ENCODE measurements at regions not wholly inside any gene's neighbourhood (a gene's known extent, or its start where the extent isn't known, plus 50 kb on each side); places are given as distances from the start of the nearest gene placed in this dataset.

GRCh38 chr7:85462671-85463070 is 275.8 kb upstream of the SEMA3D start:
- CTCF ChIA-PET (ENCODE audit: low intra/inter-chr PET ratio): no interaction called here
- POLR2A ChIA-PET: no interaction called here
- H3K9me1 ChIP-seq (ENCODE audit: control insufficient read depth, insufficient read depth, low read length): no peaks in the 10 kb centered on the region
- H3K27me3 ChIP-seq (ENCODE audit: control insufficient read depth in 2 of 2, insufficient read depth in 2 of 2, low read length in 2 of 2): no peaks in the 10 kb centered on the region
- no peak overlapping the region for H3K27ac ChIP-seq (ENCODE audit: extremely low read depth, low read depth, low read length)
- no TSS peak for BruUV-seq (replicated peaks)
- H2AFZ ChIP-seq (ENCODE audit: low read depth, low read length): no peak overlapping the region
- intact Hi-C loops (cut with micrococcal nuclease): no loop called here
- no peaks in the 10 kb centered on the region for H3K9me3 ChIP-seq (replicated peaks; ENCODE audit: control insufficient read depth, insufficient read depth, low read depth, low read length)
- no peak overlapping the region for H3K4me2 ChIP-seq (ENCODE audit: insufficient read depth, low read length)
- DNase-seq (ENCODE audit: extremely low read depth in 1 of 4, low spot score in 3 of 4) (no peak), FAIRE-seq (no peak), ATAC-seq (no peak)
- WGBS (ENCODE audit: insufficient coverage, low coverage, missing lambda C conversion rate): under 1% methylated on average over 6 of the region's 6 CpGs
- H3K36me3 ChIP-seq (ENCODE audit: control insufficient read depth, insufficient read depth, low read length): no peaks in the 10 kb centered on the region
- no peaks in the 10 kb centered on the region for H3K79me2 ChIP-seq (ENCODE audit: control insufficient read depth, insufficient read depth, low read length)
- H3K9ac ChIP-seq (ENCODE audit: insufficient read depth in 1 of 2, low read depth in 2 of 2, low read length in 2 of 2): no peak overlapping the region
- in situ Hi-C loops (cut with MboI): no loop called here
- TF ChIP-seq ZNF311 (CRISPR knock-in tag; IDR thresholded peaks at IDR 0.05) (no peak), ZNF324 (CRISPR knock-in tag; IDR thresholded peaks at IDR 0.05) (no peak), RREB1 (CRISPR knock-in tag; IDR thresholded peaks at IDR 0.05) (no peak), ZBTB34 (CRISPR knock-in tag; IDR thresholded peaks at IDR 0.05) (no peak), FOXA3 (CRISPR knock-in tag; conservative IDR thresholded peaks at IDR 0.05 in 1 of 2, IDR thresholded peaks at IDR 0.05 in 1 of 2) (no peak), RAD51 (IDR thresholded peaks at IDR 0.05; ENCODE audit: borderline replicate concordance, low read depth) (no peak), MTF1 (CRISPR knock-in tag; IDR thresholded peaks at IDR 0.05; ENCODE audit: borderline replicate concordance) (no peak), ZNF592 (IDR thresholded peaks at IDR 0.05) (no peak)
- no peak overlapping the region for H3K4me3 ChIP-seq
- H3K4me1 ChIP-seq (replicated peaks in 1 of 2; ENCODE audit: control insufficient read depth in 2 of 2, insufficient read depth in 2 of 2, low read length in 2 of 2): no peaks in the 10 kb centered on the region
- H4K20me1 ChIP-seq (replicated peaks; ENCODE audit: control insufficient read depth, insufficient read depth, low read length): no peaks in the 10 kb centered on the region

Data from K562 (cell line).